Bronchial epithelial cell (primary cell): ENCODE measurements at regions not wholly inside any gene's neighbourhood (a gene's known extent, or its start where the extent isn't known, plus 50 kb on each side); places are given as distances from the start of the nearest gene placed in this dataset.

Source experiments
- DNase-seq: peaks from one replicate; pipeline ENCODE4 v3.0.0-alpha.2; 2010; ENCODE audit warnings: low read depth
- FAIRE-seq: peaks from 2 replicates; lab custom pipeline; 2011; peaks lifted over from hg19 to GRCh38; lab: Jason Lieb, UNC
- H3K27me3 ChIP-seq: 2 replicates; pipeline ENCODE4 v1.5.1; 2011; ENCODE audit warnings: low read length; ENCODE audit not compliant: control insufficient read depth, insufficient read depth
- H3K36me3 ChIP-seq: 2 replicates; pipeline ENCODE4 v1.5.1; 2011; ENCODE audit warnings: low read length; ENCODE audit not compliant: control insufficient read depth, insufficient read depth
- H3K4me3 ChIP-seq: 2 replicates; pipeline ENCODE4 v1.5.1; 2011; ENCODE audit warnings: mild to moderate bottlenecking, low read depth, low read length, control low read depth
- CTCF ChIP-seq: IDR thresholded peaks from 2 replicates; pipeline ENCODE4 v1.5.1; 2011; ENCODE audit warnings: mild to moderate bottlenecking, moderate library complexity, low read length, control low read depth, inconsistent platforms; ENCODE audit not compliant: insufficient read depth, severe bottlenecking

GRCh38 chr10:9188022-9188810 lies 1133.7 kb downstream of the GATA3 start:
- no peak for FAIRE-seq
- Histone ChIP-seq H3K27me3 (no peaks in the 10 kb centered on the region), H3K36me3 (no peaks in the 10 kb centered on the region), H3K4me3 (no peak overlapping the region)
- DNase-seq = peak; percentile 8
- TF ChIP-seq CTCF = no peak

GRCh38 chr10:9189448-9189847 lies 1135.0 kb downstream of the GATA3 start:
- FAIRE-seq (no peak), DNase-seq (no peak)
- no peaks in the 10 kb centered on the region for H3K27me3 ChIP-seq
- no peak for TF ChIP-seq CTCF
- H3K36me3 ChIP-seq = no peaks in the 10 kb centered on the region
- H3K4me3 ChIP-seq = no peak overlapping the region

- DNase-seq (no peak), FAIRE-seq (no peak)
- H3K36me3 ChIP-seq = no peaks in the 10 kb centered on the region
- no peak overlapping the region for H3K4me3 ChIP-seq
- no peaks in the 10 kb centered on the region for H3K27me3 ChIP-seq
- TF ChIP-seq CTCF = no peak
These were observed 1138.6 kb downstream of the GATA3 start for GRCh38 chr10:9193120-9193519.

GRCh38 chr10:9195385-9195784 lies 1140.9 kb downstream of the GATA3 start:
- no peak overlapping the region for H3K4me3 ChIP-seq
- FAIRE-seq = no peak
- DNase-seq = no peak
- TF ChIP-seq CTCF = no peak
- no peaks in the 10 kb centered on the region for H3K27me3 ChIP-seq
- H3K36me3 ChIP-seq = no peaks in the 10 kb centered on the region

GRCh38 chr10:9198611-9199010 lies 1144.1 kb downstream of the GATA3 start:
- TF ChIP-seq CTCF = no peak
- FAIRE-seq (no peak), DNase-seq (peak; percentile 12)
- Histone ChIP-seq H3K27me3 (no peaks in the 10 kb centered on the region), H3K4me3 (no peak overlapping the region), H3K36me3 (no peaks in the 10 kb centered on the region)

GRCh38 chr10:9205558-9205957 lies 1151.1 kb downstream of the GATA3 start:
- FAIRE-seq = no peak
- no peaks in the 10 kb centered on the region for H3K27me3 ChIP-seq
- no peak for DNase-seq
- no peak for TF ChIP-seq CTCF
- no peaks in the 10 kb centered on the region for H3K36me3 ChIP-seq
- H3K4me3 ChIP-seq = no peak overlapping the region
